Calu3 (cell line): ENCODE measurements at regions not wholly inside any gene's neighbourhood (a gene's known extent, or its start where the extent isn't known, plus 50 kb on each side); places are given as distances from the start of the nearest gene placed in this dataset.

Experiments used
- BruUV-seq: library from RNA; stranded (reverse); fragments of 400-500 nt; replicated peaks from 2 replicates; lab custom pipeline; 2021; lab: Mats Ljungman, UMichigan
- CTCF ChIA-PET: fragments of 300-600 bp; sonication (Branson Sonifier 250); formaldehyde crosslinking; loops from one replicate; lab custom pipeline; 2022; ENCODE audit warnings: antibody characterized with exemption; lab: Charles Lee
- DNase-seq: peaks from one replicate; pipeline ENCODE4 v3.0.0; 2022
- H3K27ac Mint-ChIP-seq: one replicate; pipeline ENCODE4 v1.8.0; 2022; ENCODE audit warnings: mixed read lengths; ENCODE audit not compliant: unreplicated experiment
- H3K27me3 Mint-ChIP-seq: one replicate; pipeline ENCODE4 v1.8.0; 2022; ENCODE audit warnings: mixed read lengths; ENCODE audit not compliant: unreplicated experiment
- H3K36me3 Mint-ChIP-seq: one replicate; pipeline ENCODE4 v1.8.0; 2022; ENCODE audit warnings: mild to moderate bottlenecking, moderate library complexity, mixed read lengths; ENCODE audit not compliant: insufficient read depth, unreplicated experiment
- H3K4me1 Mint-ChIP-seq: one replicate; pipeline ENCODE4 v1.8.0; 2022; ENCODE audit warnings: mild to moderate bottlenecking, low read depth, mixed read lengths; ENCODE audit not compliant: unreplicated experiment
- H3K4me3 Mint-ChIP-seq: one replicate; pipeline ENCODE4 v1.8.0; 2022; ENCODE audit warnings: mild to moderate bottlenecking, low read depth, moderate library complexity, mixed read lengths; ENCODE audit not compliant: unreplicated experiment
- H3K9me3 Mint-ChIP-seq: one replicate; pipeline ENCODE4 v1.8.0; 2022; ENCODE audit warnings: low read depth, mixed read lengths; ENCODE audit not compliant: unreplicated experiment
- CTCF ChIP-seq: fragments of 200-600 bp; IDR thresholded peaks from one replicate; pipeline ENCODE4 v1.8.0; 2022; ENCODE audit warnings: antibody characterized with exemption; ENCODE audit not compliant: unreplicated experiment
- intact Hi-C: fragments of 100-400 bp; cut with micrococcal nuclease; formaldehyde crosslinking; loops from one replicate; pipeline ENCODE4 v1.10.0; 2022; ENCODE audit not compliant: unreplicated experiment

GRCh38 chr16:63563819-63564505 is 1527.7 kb upstream of the CDH8 start:
- peaks cover 16% of the 10 kb centered on the region for H3K9me3 Mint-ChIP-seq
- H3K27me3 Mint-ChIP-seq, result no peaks in the 10 kb centered on the region
- H3K36me3 Mint-ChIP-seq, result no peaks in the 10 kb centered on the region
- H3K4me3 Mint-ChIP-seq, result no peak overlapping the region
- intact Hi-C loops, result no loop called here
- no peak for DNase-seq
- no peak for TF ChIP-seq CTCF
- CTCF ChIA-PET, result no interaction called here
- H3K27ac Mint-ChIP-seq, result no peak overlapping the region
- no TSS peak for BruUV-seq
- no peaks in the 10 kb centered on the region for H3K4me1 Mint-ChIP-seq

- no peak for DNase-seq
- intact Hi-C loops, result no loop called here
- no peaks in the 10 kb centered on the region for H3K27me3 Mint-ChIP-seq
- no peaks in the 10 kb centered on the region for H3K36me3 Mint-ChIP-seq
- H3K9me3 Mint-ChIP-seq, result peaks cover 16% of the 10 kb centered on the region
- no peak overlapping the region for H3K4me3 Mint-ChIP-seq
- TF ChIP-seq CTCF, result no peak
- no peaks in the 10 kb centered on the region for H3K4me1 Mint-ChIP-seq
- BruUV-seq, result no TSS peak
- H3K27ac Mint-ChIP-seq, result no peak overlapping the region
- CTCF ChIA-PET, result no interaction called here
Measured at GRCh38 chr16:63553980-63554379, 1517.7 kb upstream of the CDH8 start.

GRCh38 chr16:63539276-63539675 is 1503.0 kb upstream of the CDH8 start:
- CTCF ChIA-PET, result no interaction called here
- Mint-ChIP-seq H3K4me3 (no peak overlapping the region), H3K36me3 (no peaks in the 10 kb centered on the region), H3K27ac (no peak overlapping the region), H3K27me3 (no peaks in the 10 kb centered on the region), H3K9me3 (peaks cover 3% of the 10 kb centered on the region), H3K4me1 (no peaks in the 10 kb centered on the region)
- no peak for TF ChIP-seq CTCF
- DNase-seq, result no peak
- intact Hi-C loops, result no loop called here
- no TSS peak for BruUV-seq

- no peak overlapping the region for H3K27ac Mint-ChIP-seq
- H3K27me3 Mint-ChIP-seq, result no peaks in the 10 kb centered on the region
- intact Hi-C loops, result no loop called here
- CTCF ChIA-PET, result no interaction called here
- H3K4me3 Mint-ChIP-seq, result no peak overlapping the region
- TF ChIP-seq CTCF, result no peak
- DNase-seq, result no peak
- no TSS peak for BruUV-seq
- no peaks in the 10 kb centered on the region for H3K36me3 Mint-ChIP-seq
- peaks cover 13% of the 10 kb centered on the region for H3K9me3 Mint-ChIP-seq
- H3K4me1 Mint-ChIP-seq, result no peaks in the 10 kb centered on the region
Measured at GRCh38 chr16:63530974-63531373, 1494.7 kb upstream of the CDH8 start.
